GM23338 (cell line): ENCODE measurements at regions not wholly inside any gene's neighbourhood (a gene's known extent, or its start where the extent isn't known, plus 50 kb on each side); places are given as distances from the start of the nearest gene placed in this dataset.

ENCODE experiments used
- ATAC-seq: fragments of 200-7000 bp; cut with Tn5 transposase; 3 replicates; pipeline ENCODE4 v1.9.1; 2020
- DNase-seq: peaks from one replicate; pipeline ENCODE4 v3.0.0-alpha.2; 2015; ENCODE audit warnings: low spot score
- H2AFZ ChIP-seq: fragments of 200-600 bp; sonication (generic); 2 replicates; pipeline ENCODE4 v1.8.0; 2016; ENCODE audit warnings: antibody characterized with exemption, mild to moderate bottlenecking, moderate library complexity
- H3F3A ChIP-seq: fragments of 200-600 bp; sonication (generic); replicated peaks from 2 replicates; pipeline ENCODE4 v1.8.0; 2017; ENCODE audit warnings: antibody characterized with exemption, mixed run types, low read depth
- H3K27ac ChIP-seq: fragments of 200-600 bp; sonication (generic); 2 replicates; pipeline ENCODE4 v1.6.1; 2016; ENCODE audit warnings: low read depth
- H3K27me3 ChIP-seq: fragments of 200-600 bp; sonication (generic); 2 replicates; pipeline ENCODE4 v1.8.0; 2016; ENCODE audit warnings: mild to moderate bottlenecking, mixed run types, moderate library complexity; ENCODE audit not compliant: insufficient read depth
- H3K36me3 ChIP-seq: fragments of 200-600 bp; sonication (generic); 2 replicates; pipeline ENCODE4 v1.8.0; 2016; ENCODE audit warnings: mild to moderate bottlenecking; ENCODE audit not compliant: insufficient read depth
- H3K4me1 ChIP-seq: fragments of 200-600 bp; sonication (generic); 2 replicates; pipeline ENCODE4 v1.8.0; 2016; ENCODE audit warnings: mild to moderate bottlenecking, moderate library complexity; ENCODE audit not compliant: insufficient read depth
- H3K4me2 ChIP-seq: fragments of 200-600 bp; sonication (generic); 2 replicates; pipeline ENCODE4 v1.7.1; 2017; ENCODE audit warnings: mixed run types
- H3K4me3 ChIP-seq: fragments of 200-600 bp; sonication (generic); 2 replicates; pipeline ENCODE4 v1.6.1; 2016; ENCODE audit warnings: mixed run types
- H3K79me2 ChIP-seq: fragments of 200-600 bp; sonication (generic); replicated peaks from 2 replicates; pipeline ENCODE4 v1.8.0; 2017; ENCODE audit warnings: mild to moderate bottlenecking; ENCODE audit not compliant: insufficient read depth
- H3K9me2 ChIP-seq: fragments of 200-600 bp; sonication (generic); 2 replicates; pipeline ENCODE4 v1.8.0; 2017; ENCODE audit not compliant: insufficient read depth
- H4K20me1 ChIP-seq: fragments of 200-600 bp; sonication (generic); replicated peaks from 2 replicates; pipeline ENCODE4 v1.8.0; 2017; ENCODE audit warnings: mild to moderate bottlenecking; ENCODE audit not compliant: insufficient read depth
- H3K27ac Mint-ChIP-seq: 2 replicates; pipeline ENCODE4 v1.8.0; 2020; ENCODE audit warnings: inconsistent platforms, mild to moderate bottlenecking, moderate library complexity, mixed read lengths
- H3K27me3 Mint-ChIP-seq: 3 replicates; pipeline ENCODE4 v1.8.0; 2022; ENCODE audit warnings: low read depth, mild to moderate bottlenecking, moderate library complexity, mixed read lengths, inconsistent platforms; ENCODE audit not compliant: insufficient read depth, poor library complexity
- H3K36me3 Mint-ChIP-seq: 3 replicates; pipeline ENCODE4 v1.8.0; 2021; ENCODE audit warnings: low read depth, mild to moderate bottlenecking, inconsistent platforms, moderate library complexity, mixed read lengths
- H3K4me1 Mint-ChIP-seq: 3 replicates; pipeline ENCODE4 v1.8.0; 2020; ENCODE audit warnings: mild to moderate bottlenecking, inconsistent platforms, mixed read lengths
- H3K4me3 Mint-ChIP-seq: 3 replicates; pipeline ENCODE4 v1.8.0; 2021; ENCODE audit warnings: moderate library complexity, mild to moderate bottlenecking, inconsistent platforms, mixed read lengths
- H3K9me3 Mint-ChIP-seq: 3 replicates; pipeline ENCODE4 v1.8.0; 2020; ENCODE audit warnings: moderate library complexity, mild to moderate bottlenecking, inconsistent platforms, mixed read lengths
- CREB1 ChIP-seq: fragments of 250-450 bp; sonication (Bioruptor Pico); IDR thresholded peaks from 2 replicates; pipeline ENCODE4 v1.5.0; 2020; ENCODE audit warnings: low read depth, mild to moderate bottlenecking, moderate library complexity
- EZH2 ChIP-seq: fragments of 200-600 bp; sonication (generic); IDR thresholded peaks from one replicate; pipeline ENCODE4 v1.8.0; 2017; ENCODE audit warnings: antibody characterized with exemption, mild to moderate bottlenecking, low read depth; ENCODE audit not compliant: unreplicated experiment
- EZH2phosphoT487 ChIP-seq: fragments of 200-600 bp; sonication (generic); IDR thresholded peaks from one replicate; pipeline ENCODE4 v1.8.1; 2018; ENCODE audit warnings: antibody characterized with exemption; ENCODE audit not compliant: unreplicated experiment
- JUNB ChIP-seq: IDR thresholded peaks from one replicate; pipeline ENCODE4 v1.6.1; 2016; ENCODE audit warnings: antibody characterized with exemption; ENCODE audit not compliant: unreplicated experiment
- NANOG ChIP-seq: IDR thresholded peaks from 2 replicates; pipeline ENCODE4 v1.6.1; 2016; ENCODE audit warnings: antibody characterized with exemption, borderline replicate concordance
- POLR2AphosphoS5 ChIP-seq: IDR thresholded peaks from 2 replicates; pipeline ENCODE4 v1.6.1; 2016; ENCODE audit warnings: antibody characterized with exemption, low read depth
- STAT1 ChIP-seq: IDR thresholded peaks from one replicate; pipeline ENCODE4 v1.6.1; 2016; ENCODE audit warnings: antibody characterized with exemption; ENCODE audit not compliant: unreplicated experiment
- ZNF114 ChIP-seq: fragments of 250-450 bp; sonication (Bioruptor Pico); IDR thresholded peaks from 2 replicates; pipeline ENCODE4 v1.5.0; 2020; ENCODE audit warnings: mild to moderate bottlenecking, moderate library complexity
- ZNF331 ChIP-seq: fragments of 250-450 bp; sonication (Bioruptor Pico); IDR thresholded peaks from 2 replicates; pipeline ENCODE4 v1.5.0; 2020; ENCODE audit warnings: low read depth, mild to moderate bottlenecking, moderate library complexity
- TF ChIP-seq, protein P1 (sequence below): IDR thresholded peaks from 2 replicates; pipeline ENCODE4 v1.6.1; 2016; ENCODE audit warnings: antibody characterized with exemption
- TF ChIP-seq, protein P2 (sequence below): fragments of 250-450 bp; sonication (Bioruptor Pico); IDR thresholded peaks from 2 replicates; pipeline ENCODE4 v1.5.0; 2020; ENCODE audit warnings: mild to moderate bottlenecking, moderate library complexity
- TF ChIP-seq, protein P3 (sequence below), 2 experiments: fragments of 200-600 bp in 1 of 2; sonication (generic) in 1 of 2; conservative IDR thresholded peaks; 2 replicates each; pipeline versions ENCODE4 v1.5.1 to v1.6.1; 2016 to 2017; ENCODE audit warnings: antibody characterized with exemption in 2 of 2, low read depth in 2 of 2, mild to moderate bottlenecking in 2 of 2, moderate library complexity in 1 of 2
- TF ChIP-seq, protein P4 (sequence below): IDR thresholded peaks from one replicate; pipeline ENCODE4 v1.6.1; 2018; ENCODE audit warnings: antibody characterized with exemption; ENCODE audit not compliant: unreplicated experiment

DNA sequence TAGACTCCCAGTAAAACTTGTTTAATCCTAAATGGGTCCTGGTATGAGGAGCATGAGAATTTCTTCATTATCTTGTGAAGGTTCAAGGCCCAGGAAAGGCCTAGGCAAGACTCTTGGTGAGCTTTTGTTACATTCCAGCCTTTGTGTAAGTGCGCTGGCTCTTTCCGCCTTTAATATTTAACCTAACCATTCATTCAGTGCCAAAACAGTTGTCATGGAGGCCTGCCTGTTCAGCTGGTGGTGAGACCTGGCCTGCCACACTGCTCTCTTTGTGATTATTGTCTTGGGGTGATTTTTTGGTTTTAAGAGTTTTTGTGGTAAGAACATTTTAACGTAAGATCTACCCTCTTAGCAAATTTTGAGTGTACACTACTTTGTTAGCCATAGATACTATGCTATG, 127.5 kb upstream of the WWC1 start:
- H3K27ac Mint-ChIP-seq: no peak overlapping the region

More for the DNA sequence above, 127.5 kb upstream of the WWC1 start:
- no peak overlapping the region for H3K4me3 ChIP-seq
- no peaks in the 10 kb centered on the region for H3K36me3 ChIP-seq
- ATAC-seq (no peak), DNase-seq (no peak)
- Mint-ChIP-seq H3K4me1 (peaks cover 40% of the 10 kb centered on the region), H3K4me3 (no peak overlapping the region), H3K9me3 (no peaks in the 10 kb centered on the region), H3K36me3 (no peaks in the 10 kb centered on the region), H3K27me3 (no peaks in the 10 kb centered on the region)
- no peak overlapping the region for H3K27ac ChIP-seq
- no peaks in the 10 kb centered on the region for H4K20me1 ChIP-seq
- H3K9me2 ChIP-seq: no peaks in the 10 kb centered on the region
- peaks cover 23% of the 10 kb centered on the region for H3K4me1 ChIP-seq
- no peaks in the 10 kb centered on the region for H3F3A ChIP-seq
- TF ChIP-seq JUNB: no peak
- TF ChIP-seq CREB1 (CRISPR knock-in tag): no peak
- no peak for TF ChIP-seq STAT1
- TF ChIP-seq, protein P1, sequence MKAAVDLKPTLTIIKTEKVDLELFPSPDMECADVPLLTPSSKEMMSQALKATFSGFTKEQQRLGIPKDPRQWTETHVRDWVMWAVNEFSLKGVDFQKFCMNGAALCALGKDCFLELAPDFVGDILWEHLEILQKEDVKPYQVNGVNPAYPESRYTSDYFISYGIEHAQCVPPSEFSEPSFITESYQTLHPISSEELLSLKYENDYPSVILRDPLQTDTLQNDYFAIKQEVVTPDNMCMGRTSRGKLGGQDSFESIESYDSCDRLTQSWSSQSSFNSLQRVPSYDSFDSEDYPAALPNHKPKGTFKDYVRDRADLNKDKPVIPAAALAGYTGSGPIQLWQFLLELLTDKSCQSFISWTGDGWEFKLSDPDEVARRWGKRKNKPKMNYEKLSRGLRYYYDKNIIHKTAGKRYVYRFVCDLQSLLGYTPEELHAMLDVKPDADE: no peak
- TF ChIP-seq EZH2phosphoT487: no peak
- TF ChIP-seq EZH2: no peak
- TF ChIP-seq, protein P2, sequence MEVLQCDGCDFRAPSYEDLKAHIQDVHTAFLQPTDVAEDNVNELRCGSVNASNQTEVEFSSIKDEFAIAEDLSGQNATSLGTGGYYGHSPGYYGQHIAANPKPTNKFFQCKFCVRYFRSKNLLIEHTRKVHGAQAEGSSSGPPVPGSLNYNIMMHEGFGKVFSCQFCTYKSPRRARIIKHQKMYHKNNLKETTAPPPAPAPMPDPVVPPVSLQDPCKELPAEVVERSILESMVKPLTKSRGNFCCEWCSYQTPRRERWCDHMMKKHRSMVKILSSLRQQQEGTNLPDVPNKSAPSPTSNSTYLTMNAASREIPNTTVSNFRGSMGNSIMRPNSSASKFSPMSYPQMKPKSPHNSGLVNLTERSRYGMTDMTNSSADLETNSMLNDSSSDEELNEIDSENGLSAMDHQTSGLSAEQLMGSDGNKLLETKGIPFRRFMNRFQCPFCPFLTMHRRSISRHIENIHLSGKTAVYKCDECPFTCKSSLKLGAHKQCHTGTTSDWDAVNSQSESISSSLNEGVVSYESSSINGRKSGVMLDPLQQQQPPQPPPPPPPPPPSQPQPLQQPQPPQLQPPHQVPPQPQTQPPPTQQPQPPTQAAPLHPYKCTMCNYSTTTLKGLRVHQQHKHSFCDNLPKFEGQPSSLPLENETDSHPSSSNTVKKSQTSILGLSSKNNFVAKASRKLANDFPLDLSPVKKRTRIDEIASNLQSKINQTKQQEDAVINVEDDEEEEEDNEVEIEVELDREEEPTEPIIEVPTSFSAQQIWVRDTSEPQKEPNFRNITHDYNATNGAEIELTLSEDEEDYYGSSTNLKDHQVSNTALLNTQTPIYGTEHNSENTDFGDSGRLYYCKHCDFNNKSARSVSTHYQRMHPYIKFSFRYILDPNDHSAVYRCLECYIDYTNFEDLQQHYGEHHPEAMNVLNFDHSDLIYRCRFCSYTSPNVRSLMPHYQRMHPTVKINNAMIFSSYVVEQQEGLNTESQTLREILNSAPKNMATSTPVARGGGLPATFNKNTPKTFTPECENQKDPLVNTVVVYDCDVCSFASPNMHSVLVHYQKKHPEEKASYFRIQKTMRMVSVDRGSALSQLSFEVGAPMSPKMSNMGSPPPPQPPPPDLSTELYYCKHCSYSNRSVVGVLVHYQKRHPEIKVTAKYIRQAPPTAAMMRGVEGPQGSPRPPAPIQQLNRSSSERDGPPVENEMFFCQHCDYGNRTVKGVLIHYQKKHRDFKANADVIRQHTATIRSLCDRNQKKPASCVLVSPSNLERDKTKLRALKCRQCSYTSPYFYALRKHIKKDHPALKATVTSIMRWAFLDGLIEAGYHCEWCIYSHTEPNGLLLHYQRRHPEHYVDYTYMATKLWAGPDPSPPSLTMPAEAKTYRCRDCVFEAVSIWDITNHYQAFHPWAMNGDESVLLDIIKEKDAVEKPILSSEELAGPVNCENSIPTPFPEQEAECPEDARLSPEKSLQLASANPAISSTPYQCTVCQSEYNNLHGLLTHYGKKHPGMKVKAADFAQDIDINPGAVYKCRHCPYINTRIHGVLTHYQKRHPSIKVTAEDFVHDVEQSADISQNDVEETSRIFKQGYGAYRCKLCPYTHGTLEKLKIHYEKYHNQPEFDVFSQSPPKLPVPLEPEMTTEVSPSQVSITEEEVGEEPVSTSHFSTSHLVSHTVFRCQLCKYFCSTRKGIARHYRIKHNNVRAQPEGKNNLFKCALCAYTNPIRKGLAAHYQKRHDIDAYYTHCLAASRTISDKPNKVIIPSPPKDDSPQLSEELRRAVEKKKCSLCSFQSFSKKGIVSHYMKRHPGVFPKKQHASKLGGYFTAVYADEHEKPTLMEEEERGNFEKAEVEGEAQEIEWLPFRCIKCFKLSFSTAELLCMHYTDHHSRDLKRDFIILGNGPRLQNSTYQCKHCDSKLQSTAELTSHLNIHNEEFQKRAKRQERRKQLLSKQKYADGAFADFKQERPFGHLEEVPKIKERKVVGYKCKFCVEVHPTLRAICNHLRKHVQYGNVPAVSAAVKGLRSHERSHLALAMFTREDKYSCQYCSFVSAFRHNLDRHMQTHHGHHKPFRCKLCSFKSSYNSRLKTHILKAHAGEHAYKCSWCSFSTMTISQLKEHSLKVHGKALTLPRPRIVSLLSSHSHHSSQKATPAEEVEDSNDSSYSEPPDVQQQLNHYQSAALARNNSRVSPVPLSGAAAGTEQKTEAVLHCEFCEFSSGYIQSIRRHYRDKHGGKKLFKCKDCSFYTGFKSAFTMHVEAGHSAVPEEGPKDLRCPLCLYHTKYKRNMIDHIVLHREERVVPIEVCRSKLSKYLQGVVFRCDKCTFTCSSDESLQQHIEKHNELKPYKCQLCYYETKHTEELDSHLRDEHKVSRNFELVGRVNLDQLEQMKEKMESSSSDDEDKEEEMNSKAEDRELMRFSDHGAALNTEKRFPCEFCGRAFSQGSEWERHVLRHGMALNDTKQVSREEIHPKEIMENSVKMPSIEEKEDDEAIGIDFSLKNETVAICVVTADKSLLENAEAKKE: no peak
- TF ChIP-seq, protein P3, sequence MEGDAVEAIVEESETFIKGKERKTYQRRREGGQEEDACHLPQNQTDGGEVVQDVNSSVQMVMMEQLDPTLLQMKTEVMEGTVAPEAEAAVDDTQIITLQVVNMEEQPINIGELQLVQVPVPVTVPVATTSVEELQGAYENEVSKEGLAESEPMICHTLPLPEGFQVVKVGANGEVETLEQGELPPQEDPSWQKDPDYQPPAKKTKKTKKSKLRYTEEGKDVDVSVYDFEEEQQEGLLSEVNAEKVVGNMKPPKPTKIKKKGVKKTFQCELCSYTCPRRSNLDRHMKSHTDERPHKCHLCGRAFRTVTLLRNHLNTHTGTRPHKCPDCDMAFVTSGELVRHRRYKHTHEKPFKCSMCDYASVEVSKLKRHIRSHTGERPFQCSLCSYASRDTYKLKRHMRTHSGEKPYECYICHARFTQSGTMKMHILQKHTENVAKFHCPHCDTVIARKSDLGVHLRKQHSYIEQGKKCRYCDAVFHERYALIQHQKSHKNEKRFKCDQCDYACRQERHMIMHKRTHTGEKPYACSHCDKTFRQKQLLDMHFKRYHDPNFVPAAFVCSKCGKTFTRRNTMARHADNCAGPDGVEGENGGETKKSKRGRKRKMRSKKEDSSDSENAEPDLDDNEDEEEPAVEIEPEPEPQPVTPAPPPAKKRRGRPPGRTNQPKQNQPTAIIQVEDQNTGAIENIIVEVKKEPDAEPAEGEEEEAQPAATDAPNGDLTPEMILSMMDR (conservative IDR thresholded peaks at IDR 0.05; ENCODE audit: low read depth in 2 of 2): no peak
- TF ChIP-seq ZNF114 (CRISPR knock-in tag): no peak
- no peak for TF ChIP-seq NANOG
- TF ChIP-seq POLR2AphosphoS5: no peak
- TF ChIP-seq ZNF331 (CRISPR knock-in tag): no peak
- TF ChIP-seq, protein P4, sequence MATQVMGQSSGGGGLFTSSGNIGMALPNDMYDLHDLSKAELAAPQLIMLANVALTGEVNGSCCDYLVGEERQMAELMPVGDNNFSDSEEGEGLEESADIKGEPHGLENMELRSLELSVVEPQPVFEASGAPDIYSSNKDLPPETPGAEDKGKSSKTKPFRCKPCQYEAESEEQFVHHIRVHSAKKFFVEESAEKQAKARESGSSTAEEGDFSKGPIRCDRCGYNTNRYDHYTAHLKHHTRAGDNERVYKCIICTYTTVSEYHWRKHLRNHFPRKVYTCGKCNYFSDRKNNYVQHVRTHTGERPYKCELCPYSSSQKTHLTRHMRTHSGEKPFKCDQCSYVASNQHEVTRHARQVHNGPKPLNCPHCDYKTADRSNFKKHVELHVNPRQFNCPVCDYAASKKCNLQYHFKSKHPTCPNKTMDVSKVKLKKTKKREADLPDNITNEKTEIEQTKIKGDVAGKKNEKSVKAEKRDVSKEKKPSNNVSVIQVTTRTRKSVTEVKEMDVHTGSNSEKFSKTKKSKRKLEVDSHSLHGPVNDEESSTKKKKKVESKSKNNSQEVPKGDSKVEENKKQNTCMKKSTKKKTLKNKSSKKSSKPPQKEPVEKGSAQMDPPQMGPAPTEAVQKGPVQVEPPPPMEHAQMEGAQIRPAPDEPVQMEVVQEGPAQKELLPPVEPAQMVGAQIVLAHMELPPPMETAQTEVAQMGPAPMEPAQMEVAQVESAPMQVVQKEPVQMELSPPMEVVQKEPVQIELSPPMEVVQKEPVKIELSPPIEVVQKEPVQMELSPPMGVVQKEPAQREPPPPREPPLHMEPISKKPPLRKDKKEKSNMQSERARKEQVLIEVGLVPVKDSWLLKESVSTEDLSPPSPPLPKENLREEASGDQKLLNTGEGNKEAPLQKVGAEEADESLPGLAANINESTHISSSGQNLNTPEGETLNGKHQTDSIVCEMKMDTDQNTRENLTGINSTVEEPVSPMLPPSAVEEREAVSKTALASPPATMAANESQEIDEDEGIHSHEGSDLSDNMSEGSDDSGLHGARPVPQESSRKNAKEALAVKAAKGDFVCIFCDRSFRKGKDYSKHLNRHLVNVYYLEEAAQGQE: no peak
- H3K4me2 ChIP-seq: no peak overlapping the region
- H3K79me2 ChIP-seq: no peaks in the 10 kb centered on the region
- H3K27me3 ChIP-seq: no peaks in the 10 kb centered on the region
- no peak overlapping the region for H2AFZ ChIP-seq
